ENCODE measurements at regions not wholly inside any gene's neighbourhood (a gene's known extent, or its start where the extent isn't known, plus 50 kb on each side); places are given as distances from the start of the nearest gene placed in this dataset.

- TF ChIP-seq POLR2A (IDR thresholded peaks at IDR 0.05; ENCODE audit: low read depth, low read length): no peak
- TF ChIP-seq TAF1 (IDR thresholded peaks at IDR 0.05; ENCODE audit: low read depth, low read length): no peak
- no peak for TF ChIP-seq POLR2AphosphoS5 (IDR thresholded peaks at IDR 0.05; ENCODE audit: low read depth, low read length)
- TF ChIP-seq PAX5 (IDR thresholded peaks at IDR 0.05; ENCODE audit: insufficient read depth, low read length, severe bottlenecking): no peak
Observed at GRCh38 chr12:118637767-118638370, 261.5 kb downstream of the SUDS3 start.

Measured in GM12891 (cell line).